Hippocampal formation (tissue), 2 donors: ENCODE measurements at regions not wholly inside any gene's neighbourhood (a gene's known extent, or its start where the extent isn't known, plus 50 kb on each side); places are given as distances from the start of the nearest gene placed in this dataset.
A peak's percentile ranks its signal among the peaks of the same experiment; 100 is the strongest.

Experiments used
- DNase-seq, 2 donors: peaks; one replicate each; lab custom pipeline; 2025; lab: John Stamatoyannopoulos, UW

- DNase-seq = no peak
These were observed 51.4 kb upstream of the KANK4 start for GRCh38 chr1:62370594-62370993.

- DNase-seq = no peak
These were observed 52.1 kb upstream of the KANK4 start for GRCh38 chr1:62371375-62371774.

- no peak for DNase-seq
These were observed 54.0 kb upstream of the KANK4 start for GRCh38 chr1:62373221-62373620.

- DNase-seq = no peak
These were observed 57.9 kb upstream of the KANK4 start for GRCh38 chr1:62377043-62377562.

GRCh38 chr1:62380181-62380580 lies 56.7 kb upstream of the USP1 start:
- DNase-seq = no peak

- no peak for DNase-seq
These were observed 54.8 kb upstream of the USP1 start for GRCh38 chr1:62381831-62382657.

- DNase-seq = no peak
These were observed 54.2 kb upstream of the USP1 start for GRCh38 chr1:62382658-62382955.

- DNase-seq = peak in 1 of 2 donors; percentile 40
These were observed 52.4 kb upstream of the USP1 start for GRCh38 chr1:62384276-62385005.

GRCh38 chr1:62385923-62386322 lies 50.9 kb upstream of the USP1 start:
- no peak for DNase-seq

- no peak for DNase-seq
These were observed 50.3 kb upstream of the USP1 start for GRCh38 chr1:62386351-62387121.
